GM19035 (cell line): ENCODE measurements at regions not wholly inside any gene's neighbourhood (a gene's known extent, or its start where the extent isn't known, plus 50 kb on each side); places are given as distances from the start of the nearest gene placed in this dataset.
"Not testable (repeated sequence)": the region's sequence is repeated elsewhere in the genome, so short reads cannot be mapped to it uniquely, and the experiment has no call there.

Experiments used
- ATAC-seq: cut with Tn5 transposase; IDR thresholded peaks from one replicate; pipeline ENCODE4 v1.9.1; 2021; ENCODE audit not compliant: unreplicated experiment

- ATAC-seq = no peak
Observed at GRCh38 chr5:75002271-75002670, 50.1 kb downstream of the GCNT4 start.

- ATAC-seq = no peak
Observed at GRCh38 chr5:74995926-74996325, 56.4 kb downstream of the GCNT4 start.

- no peak for ATAC-seq
Observed at GRCh38 chr5:74994826-74995225, 57.5 kb downstream of the GCNT4 start.

GRCh38 chr5:74993743-74994142 is 58.6 kb downstream of the GCNT4 start:
- ATAC-seq = no peak

GRCh38 chr5:74992791-74993190 is 59.6 kb downstream of the GCNT4 start:
- no peak for ATAC-seq

- no peak for ATAC-seq
Observed at GRCh38 chr5:74991522-74991921, 60.8 kb downstream of the GCNT4 start.

- no peak for ATAC-seq
Observed at GRCh38 chr5:74990194-74990593, 62.2 kb downstream of the GCNT4 start.

- no peak for ATAC-seq
Observed at GRCh38 chr5:74988273-74988983, 63.9 kb downstream of the GCNT4 start.

- no peak for ATAC-seq
Observed at GRCh38 chr5:74978345-74978744, 74.0 kb downstream of the GCNT4 start.

- ATAC-seq = no peak
Observed at GRCh38 chr5:74977471-74977870, 74.9 kb downstream of the GCNT4 start.

GRCh38 chr5:74976651-74977050 is 75.7 kb downstream of the GCNT4 start:
- no peak for ATAC-seq

GRCh38 chr5:74975582-74975981 is 76.8 kb downstream of the GCNT4 start:
- ATAC-seq = no peak

GRCh38 chr5:74974451-74975091 is 77.8 kb downstream of the GCNT4 start:
- no peak for ATAC-seq

- no peak for ATAC-seq
Observed at GRCh38 chr5:74973694-74974093, 78.7 kb downstream of the GCNT4 start.

- no peak for ATAC-seq
Observed at GRCh38 chr5:74971947-74972460, 80.4 kb downstream of the GCNT4 start.

GRCh38 chr5:74970891-74971290 is 81.5 kb downstream of the GCNT4 start:
- not testable (repeated sequence) for ATAC-seq

GRCh38 chr5:74969726-74970125 is 82.6 kb downstream of the GCNT4 start:
- ATAC-seq = no peak

GRCh38 chr5:74966141-74967026 is 86.0 kb downstream of the GCNT4 start:
- no peak for ATAC-seq

- no peak for ATAC-seq
Observed at GRCh38 chr5:74963407-74963806, 89.0 kb downstream of the GCNT4 start.

GRCh38 chr5:74957906-74958305 is 91.7 kb upstream of the FAM169A start:
- no peak for ATAC-seq

GRCh38 chr5:74957029-74957784 is 91.0 kb upstream of the FAM169A start:
- no peak for ATAC-seq
